Activated B cell treated with CpG ODN at 0.5 μM for 24 hours (primary cell): ENCODE measurements at regions not wholly inside any gene's neighbourhood (a gene's known extent, or its start where the extent isn't known, plus 50 kb on each side); places are given as distances from the start of the nearest gene placed in this dataset.

Experiments used
- ATAC-seq: fragments of 200-7000 bp; cut with Tn5 transposase; one replicate; pipeline ENCODE4 v1.10.0; 2021; ENCODE audit warnings: low read depth, mild to moderate bottlenecking, moderate library complexity
- CTCF ChIA-PET: fragments of 350-600 bp; sonication (Branson Sonifier 250); formaldehyde crosslinking; loops from one replicate; lab custom pipeline; 2021; ENCODE audit warnings: antibody characterized with exemption; lab: Charles Lee
- POLR2A ChIA-PET: fragments of 350-600 bp; sonication (Branson Sonifier 250); formaldehyde crosslinking; loops from one replicate; lab custom pipeline; 2021; ENCODE audit warnings: antibody characterized with exemption; lab: Charles Lee
- DNase-seq: peaks from one replicate; pipeline ENCODE4 v3.0.0; 2022
- H3K27ac Mint-ChIP-seq: one replicate; pipeline ENCODE4 v1.8.0; 2020; ENCODE audit warnings: mixed read lengths
- H3K27me3 Mint-ChIP-seq: one replicate; pipeline ENCODE4 v1.8.0; 2021; ENCODE audit warnings: mixed read lengths
- H3K36me3 Mint-ChIP-seq: one replicate; pipeline ENCODE4 v1.8.0; 2021; ENCODE audit warnings: low read depth, mixed read lengths
- H3K4me1 Mint-ChIP-seq: one replicate; pipeline ENCODE4 v1.8.0; 2021; ENCODE audit warnings: mixed read lengths
- H3K4me3 Mint-ChIP-seq: one replicate; pipeline ENCODE4 v1.8.0; 2020; ENCODE audit warnings: mild to moderate bottlenecking, mixed read lengths
- H3K9me3 Mint-ChIP-seq: one replicate; pipeline ENCODE4 v1.8.0; 2020; ENCODE audit warnings: mixed read lengths
- intact Hi-C: fragments of 100-400 bp; cut with micrococcal nuclease; formaldehyde crosslinking; loops from one replicate; pipeline ENCODE4 v1.15.1; 2024
- TF ChIP-seq, protein P1 (sequence below): fragments of 200-600 bp; IDR thresholded peaks from one replicate; pipeline ENCODE4 v1.8.0; 2022; ENCODE audit warnings: antibody characterized with exemption, mild to moderate bottlenecking

DNA sequence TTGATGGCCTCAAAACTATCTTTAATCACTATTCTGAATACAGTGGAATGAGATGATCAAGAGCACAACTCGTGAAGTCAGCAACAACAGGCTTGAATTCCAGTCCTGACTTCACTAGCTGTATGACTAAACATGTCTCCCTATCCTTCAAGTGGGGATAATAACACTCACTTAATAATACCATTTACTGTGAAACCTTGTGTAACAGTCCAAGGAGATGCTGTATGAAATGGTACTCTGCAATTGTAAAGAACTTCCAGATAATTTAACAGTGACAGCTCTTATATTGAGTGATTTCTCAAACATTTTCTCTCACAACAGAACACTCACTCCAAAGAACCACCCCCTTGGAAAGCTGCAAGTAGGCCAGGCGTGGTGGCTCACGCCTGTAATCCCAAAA, 823.1 kb downstream of the DIAPH3 start:
- Mint-ChIP-seq H3K4me3 (no peak overlapping the region), H3K27ac (no peak overlapping the region), H3K27me3 (no peaks in the 10 kb centered on the region), H3K9me3 (no peaks in the 10 kb centered on the region), H3K4me1 (no peaks in the 10 kb centered on the region), H3K36me3 (no peaks in the 10 kb centered on the region)
- TF ChIP-seq, protein P1, sequence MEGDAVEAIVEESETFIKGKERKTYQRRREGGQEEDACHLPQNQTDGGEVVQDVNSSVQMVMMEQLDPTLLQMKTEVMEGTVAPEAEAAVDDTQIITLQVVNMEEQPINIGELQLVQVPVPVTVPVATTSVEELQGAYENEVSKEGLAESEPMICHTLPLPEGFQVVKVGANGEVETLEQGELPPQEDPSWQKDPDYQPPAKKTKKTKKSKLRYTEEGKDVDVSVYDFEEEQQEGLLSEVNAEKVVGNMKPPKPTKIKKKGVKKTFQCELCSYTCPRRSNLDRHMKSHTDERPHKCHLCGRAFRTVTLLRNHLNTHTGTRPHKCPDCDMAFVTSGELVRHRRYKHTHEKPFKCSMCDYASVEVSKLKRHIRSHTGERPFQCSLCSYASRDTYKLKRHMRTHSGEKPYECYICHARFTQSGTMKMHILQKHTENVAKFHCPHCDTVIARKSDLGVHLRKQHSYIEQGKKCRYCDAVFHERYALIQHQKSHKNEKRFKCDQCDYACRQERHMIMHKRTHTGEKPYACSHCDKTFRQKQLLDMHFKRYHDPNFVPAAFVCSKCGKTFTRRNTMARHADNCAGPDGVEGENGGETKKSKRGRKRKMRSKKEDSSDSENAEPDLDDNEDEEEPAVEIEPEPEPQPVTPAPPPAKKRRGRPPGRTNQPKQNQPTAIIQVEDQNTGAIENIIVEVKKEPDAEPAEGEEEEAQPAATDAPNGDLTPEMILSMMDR = no peak
- POLR2A ChIA-PET = no interaction called here
- no peak for DNase-seq
- CTCF ChIA-PET = no interaction called here
- ATAC-seq = no peak
- intact Hi-C loops = no loop called here

DNA sequence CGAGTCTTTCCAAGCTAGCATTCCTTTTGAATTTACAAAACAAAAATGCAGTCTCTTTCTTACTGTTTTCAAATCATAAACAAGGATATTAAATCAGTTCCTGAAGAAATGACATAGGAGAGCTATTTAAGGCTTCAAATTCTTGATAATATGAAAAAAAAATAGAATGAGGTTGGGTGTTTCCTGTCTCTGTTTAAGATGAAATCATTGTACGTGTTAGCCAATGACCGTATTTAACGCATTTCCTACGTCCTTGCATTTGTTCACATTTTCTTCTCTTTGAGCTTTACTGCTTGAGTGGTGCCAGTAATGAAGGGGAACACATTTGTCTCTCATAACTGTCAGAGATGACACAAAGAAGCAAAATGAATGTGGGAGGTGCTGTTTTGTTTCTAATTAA, 821.3 kb downstream of the DIAPH3 start:
- no peak for ATAC-seq
- intact Hi-C loops = no loop called here
- Mint-ChIP-seq H3K9me3 (no peaks in the 10 kb centered on the region), H3K27me3 (no peaks in the 10 kb centered on the region), H3K4me3 (no peak overlapping the region), H3K27ac (no peak overlapping the region), H3K4me1 (no peaks in the 10 kb centered on the region), H3K36me3 (no peaks in the 10 kb centered on the region)
- no peak for DNase-seq
- CTCF ChIA-PET = interaction anchor here (0.7 kb wide), 1 partner anchor 24 kb away, joined by 3 read pairs; no protein-coding TSS in a partner anchor
- TF ChIP-seq, protein P1 = no peak
- POLR2A ChIA-PET = no interaction called here

DNA sequence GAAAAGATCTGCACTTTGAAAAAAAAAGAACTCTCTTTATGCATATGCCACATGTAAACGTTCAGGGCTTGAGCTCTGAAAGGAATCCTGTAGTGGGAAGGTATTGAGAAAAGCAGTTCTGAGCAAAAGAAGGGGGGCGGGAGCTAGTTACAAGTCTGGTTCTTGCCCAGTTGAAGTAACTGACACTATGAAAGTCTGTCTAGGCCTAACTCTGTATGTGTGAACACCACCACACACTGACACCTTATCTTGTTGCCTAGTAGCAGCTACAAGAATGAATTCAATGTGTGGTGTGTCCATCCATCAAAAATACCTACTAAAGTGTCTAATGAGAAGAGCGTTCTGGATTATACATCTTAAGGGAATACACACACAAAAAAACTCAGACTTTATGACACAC, 820.6 kb downstream of the DIAPH3 start:
- Mint-ChIP-seq H3K4me3 (no peak overlapping the region), H3K4me1 (no peaks in the 10 kb centered on the region), H3K9me3 (no peaks in the 10 kb centered on the region), H3K27ac (no peak overlapping the region), H3K27me3 (no peaks in the 10 kb centered on the region), H3K36me3 (no peaks in the 10 kb centered on the region)
- intact Hi-C loops = no loop called here
- DNase-seq = no peak
- ChIA-PET CTCF (no interaction called here), POLR2A (no interaction called here)
- TF ChIP-seq, protein P1 = no peak
- no peak for ATAC-seq

DNA sequence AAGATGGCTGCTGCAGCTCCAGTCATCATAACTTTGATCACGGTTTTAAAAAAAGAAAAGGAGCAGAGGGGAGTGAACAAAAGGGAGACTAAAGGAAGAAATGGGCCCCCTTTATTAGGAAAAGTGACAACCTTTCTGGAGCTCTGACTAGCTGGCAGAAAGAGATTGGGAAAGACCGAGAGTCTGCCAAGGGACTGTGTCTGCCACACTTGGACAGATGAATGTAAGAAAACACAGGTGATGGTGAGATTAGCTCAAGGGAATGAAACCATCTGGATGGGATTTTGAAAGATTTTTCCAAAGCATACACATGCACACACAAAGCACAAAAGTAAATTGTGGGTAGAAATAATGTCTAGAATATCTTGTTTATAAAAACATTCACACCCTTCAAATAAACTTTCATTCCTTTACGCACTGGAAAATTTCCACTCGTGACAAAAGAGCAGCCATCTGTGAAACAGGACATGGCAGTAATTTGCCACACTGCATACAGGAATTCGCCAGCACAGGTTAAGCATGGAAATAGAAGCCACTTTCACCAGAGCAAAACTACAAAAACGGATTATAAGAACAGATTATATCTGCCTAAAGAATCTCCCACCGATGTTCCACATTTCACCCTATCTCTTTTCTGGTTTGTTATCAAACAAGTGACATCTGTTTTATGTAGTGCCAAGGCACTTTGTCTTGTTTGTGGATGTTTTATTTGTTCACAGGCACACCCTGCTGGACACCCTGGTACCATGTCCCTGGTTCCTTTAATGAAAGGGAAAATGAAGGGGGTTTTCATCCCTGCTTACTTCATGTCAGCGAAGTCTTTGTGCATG, 819.5 kb downstream of the DIAPH3 start:
- intact Hi-C loops = no loop called here
- ChIA-PET CTCF (no interaction called here), POLR2A (no interaction called here)
- no peak for DNase-seq
- Mint-ChIP-seq H3K4me3 (no peak overlapping the region), H3K36me3 (no peaks in the 10 kb centered on the region), H3K9me3 (no peaks in the 10 kb centered on the region), H3K27me3 (no peaks in the 10 kb centered on the region), H3K27ac (no peak overlapping the region), H3K4me1 (no peaks in the 10 kb centered on the region)
- no peak for ATAC-seq
- TF ChIP-seq, protein P1 = no peak

DNA sequence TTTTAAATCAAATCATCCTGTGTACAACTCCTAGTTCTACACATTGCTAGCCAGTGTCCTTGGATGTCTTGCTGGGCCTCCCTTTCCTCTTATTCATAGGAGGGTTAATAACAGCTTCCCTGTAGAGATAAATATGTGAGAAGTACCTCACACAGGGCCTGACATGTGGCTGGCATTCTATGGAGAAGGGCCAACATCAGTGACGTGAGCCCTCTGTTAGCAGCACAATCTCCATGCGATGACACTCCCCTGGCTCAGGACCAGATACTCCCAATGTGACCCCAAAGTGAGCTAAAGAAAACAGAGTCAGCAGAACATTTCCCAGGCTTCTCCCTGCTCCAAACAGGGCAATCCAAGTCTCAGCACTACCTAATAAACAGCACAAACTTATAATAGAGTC, 818.4 kb downstream of the DIAPH3 start:
- intact Hi-C loops = no loop called here
- no peaks in the 10 kb centered on the region for H3K9me3 Mint-ChIP-seq

More for the DNA sequence above, 818.4 kb downstream of the DIAPH3 start:
- CTCF ChIA-PET = no interaction called here
- Mint-ChIP-seq H3K27ac (no peak overlapping the region), H3K4me1 (no peaks in the 10 kb centered on the region), H3K36me3 (no peaks in the 10 kb centered on the region), H3K4me3 (no peak overlapping the region), H3K27me3 (no peaks in the 10 kb centered on the region)
- ATAC-seq = no peak
- DNase-seq = no peak
- POLR2A ChIA-PET = no interaction called here
- TF ChIP-seq, protein P1 = no peak
